SK-N-SH (cell line): ENCODE measurements at regions not wholly inside any gene's neighbourhood (a gene's known extent, or its start where the extent isn't known, plus 50 kb on each side); places are given as distances from the start of the nearest gene placed in this dataset.

Experiments
- CTCF ChIA-PET: fragments of 300-600, 350-600 bp; formaldehyde crosslinking; extraction: SDS; loops from one replicate; lab custom pipeline; 2021; lab: Yijun Ruan, JAX
- POLR2A ChIA-PET: fragments of 350-600 bp; sonication (Branson Sonifier 250); formaldehyde crosslinking; extraction: SDS; loops from one replicate; lab custom pipeline; 2020; ENCODE audit warnings: antibody characterized with exemption, inconsistent platforms; lab: Yijun Ruan, JAX
- DNase-seq: peaks from one replicate; pipeline ENCODE4 v3.0.0; 2012
- H2AFZ ChIP-seq: fragments of 200-600 bp; sonication (generic); 2 replicates; pipeline ENCODE4 v1.8.1; 2016; ENCODE audit warnings: antibody characterized with exemption, mild to moderate bottlenecking, low read depth
- H3F3A ChIP-seq: fragments of 200-600 bp; sonication (generic); replicated peaks from 2 replicates; pipeline ENCODE3; 2016; ENCODE audit warnings: antibody characterized with exemption, mild to moderate bottlenecking; ENCODE audit not compliant: insufficient read depth
- H3K27ac ChIP-seq, 2 experiments: fragments of 200-500 bp in 1 of 2; fragments of 200-600 bp in 1 of 2; sonication (Bioruptor generic) in 1 of 2; sonication (generic), shearing (Covaris generic) in 1 of 2; 2 replicates each; pipeline versions ENCODE4 v1.5.1 to v1.6.1; 2014 to 2016; ENCODE audit warnings: low read depth in 2 of 2, inconsistent platforms in 1 of 2, low read length in 1 of 2, mild to moderate bottlenecking in 1 of 2, mixed read lengths in 1 of 2
- H3K27me3 ChIP-seq: fragments of 200-600 bp; sonication (generic), shearing (Covaris generic); 2 replicates; pipeline ENCODE4 v1.6.1; 2016; ENCODE audit warnings: mixed run types; ENCODE audit not compliant: insufficient read depth
- H3K36me3 ChIP-seq, 2 experiments: fragments of 200-500 bp in 1 of 2; fragments of 200-600 bp in 1 of 2; sonication (Bioruptor generic) in 1 of 2; sonication (generic) in 1 of 2; replicated peaks in 1 of 2; 2 replicates each; pipeline versions ENCODE3 to v1.5.1; 2014 to 2016; ENCODE audit warnings: low read length in 1 of 2, mild to moderate bottlenecking in 1 of 2; ENCODE audit not compliant: insufficient read depth in 2 of 2, control insufficient read depth in 1 of 2
- H3K4me1 ChIP-seq, 2 experiments: fragments of 200-500 bp in 1 of 2; fragments of 200-600 bp in 1 of 2; sonication (Bioruptor generic) in 1 of 2; sonication (generic), shearing (Covaris generic) in 1 of 2; 2 replicates each; pipeline versions ENCODE4 v1.5.1 to v1.6.1; 2014 to 2016; ENCODE audit warnings: low read depth in 1 of 2, low read length in 1 of 2, mixed run types in 1 of 2; ENCODE audit not compliant: insufficient read depth in 2 of 2, control insufficient read depth in 1 of 2
- H3K4me2 ChIP-seq: fragments of 200-600 bp; sonication (generic), shearing (Covaris generic); 2 replicates; pipeline ENCODE4 v1.6.1; 2017; ENCODE audit warnings: mixed run types
- H3K4me3 ChIP-seq, 2 experiments: fragments of 200-500 bp in 1 of 2; fragments of 200-600 bp in 1 of 2; sonication (Bioruptor generic) in 1 of 2; sonication (generic), shearing (Covaris generic) in 1 of 2; 2 replicates each; pipeline versions ENCODE4 v1.5.1 to v1.8.1; 2014 to 2016; ENCODE audit warnings: low read depth in 2 of 2, inconsistent platforms in 1 of 2, low read length in 1 of 2, mild to moderate bottlenecking in 1 of 2, mixed read lengths in 1 of 2, moderate library complexity in 1 of 2
- H3K79me2 ChIP-seq: fragments of 200-600 bp; sonication (generic); 2 replicates; pipeline ENCODE4 v1.8.1; 2017; ENCODE audit warnings: mild to moderate bottlenecking; ENCODE audit not compliant: insufficient read depth
- H3K9ac ChIP-seq: fragments of 200-600 bp; sonication (generic); 2 replicates; pipeline ENCODE4 v1.6.1; 2017; ENCODE audit warnings: mixed run types
- H3K9me2 ChIP-seq: fragments of 200-600 bp; sonication (generic); 2 replicates; pipeline ENCODE4 v1.6.1; 2017; ENCODE audit warnings: mixed run types
- H3K9me3 ChIP-seq: fragments of 200-600 bp; sonication (generic); 2 replicates; pipeline ENCODE4 v1.6.1; 2017; ENCODE audit warnings: mixed run types, mild to moderate bottlenecking, moderate library complexity
- H4K20me1 ChIP-seq: fragments of 200-600 bp; sonication (generic); 2 replicates; pipeline ENCODE4 v1.6.1; 2017; ENCODE audit warnings: mild to moderate bottlenecking, mixed run types; ENCODE audit not compliant: insufficient read depth
- ELF1 ChIP-seq: IDR thresholded peaks from 2 replicates; pipeline ENCODE4 v1.4.0; 2012
- EP300 ChIP-seq, 2 experiments: IDR thresholded peaks; 2 replicates each; pipeline versions ENCODE4 v1.4.0 to v1.6.1; 2012; ENCODE audit warnings: borderline replicate concordance in 1 of 2, low read depth in 1 of 2, low read length in 1 of 2
- EZH2phosphoT487 ChIP-seq: fragments of 200-600 bp; sonication (generic); IDR thresholded peaks from 2 replicates; pipeline ENCODE4 v1.6.1; 2017; ENCODE audit warnings: low read depth, mixed run types, mild to moderate bottlenecking, antibody characterized with exemption, moderate library complexity, borderline replicate concordance
- FOSL2 ChIP-seq: IDR thresholded peaks from 2 replicates; pipeline ENCODE4 v1.4.0; 2012; ENCODE audit warnings: low read depth, mild to moderate bottlenecking, moderate library complexity, borderline replicate concordance
- GABPA ChIP-seq: IDR thresholded peaks from 2 replicates; pipeline ENCODE4 v1.4.0; 2012; ENCODE audit warnings: low read depth, mild to moderate bottlenecking
- GATA2 ChIP-seq: sonication (generic); formaldehyde crosslinking; IDR thresholded peaks from 2 replicates; pipeline ENCODE4 v1.5.0; 2020; ENCODE audit warnings: mild to moderate bottlenecking, missing genetic modification reagents
- MEF2A ChIP-seq: IDR thresholded peaks from 2 replicates; pipeline ENCODE4 v1.4.0; 2012; ENCODE audit warnings: low read depth, borderline replicate concordance
- MXI1 ChIP-seq: IDR thresholded peaks from 2 replicates; pipeline ENCODE4 v1.6.1; 2012; ENCODE audit warnings: mild to moderate bottlenecking, low read depth, low read length, improper control_type of control experiment
- NRF1 ChIP-seq: IDR thresholded peaks from 2 replicates; pipeline ENCODE4 v1.6.1; 2012; ENCODE audit warnings: low read depth, mild to moderate bottlenecking, low read length
- RAD21 ChIP-seq: IDR thresholded peaks from 2 replicates; pipeline ENCODE4 v1.6.1; 2012; ENCODE audit warnings: mild to moderate bottlenecking, low read length
- RCOR1 ChIP-seq: fragments of 150-350 bp; IDR thresholded peaks from 2 replicates; pipeline ENCODE4 v1.6.1; 2017; ENCODE audit warnings: antibody characterized with exemption, low read length
- RFX5 ChIP-seq: IDR thresholded peaks from 2 replicates; pipeline ENCODE4 v1.6.1; 2012; ENCODE audit warnings: mild to moderate bottlenecking, improper control_type of control experiment, low read length
- SMC3 ChIP-seq: IDR thresholded peaks from 2 replicates; pipeline ENCODE4 v1.6.1; 2012; ENCODE audit warnings: low read depth, low read length, improper control_type of control experiment
- TAF1 ChIP-seq: IDR thresholded peaks from 2 replicates; pipeline ENCODE4 v1.6.1; 2012; ENCODE audit warnings: low read depth, mild to moderate bottlenecking, low read length, moderate library complexity, borderline replicate concordance
- TEAD4 ChIP-seq: IDR thresholded peaks from 2 replicates; pipeline ENCODE4 v1.4.0; 2012; ENCODE audit warnings: mild to moderate bottlenecking, borderline replicate concordance; ENCODE audit not compliant: insufficient read depth
- WGBS: methylation state at CpG from one replicate; pipeline ENCODE4 v1.1.6; 2017; ENCODE audit warnings: low lambda C conversion rate; 5-methylcytosine and 5-hydroxymethylcytosine counted together
- TF ChIP-seq, protein P1 (sequence below): IDR thresholded peaks from 2 replicates; pipeline ENCODE4; 2012
- TF ChIP-seq, protein P2 (sequence below): IDR thresholded peaks from 2 replicates; pipeline ENCODE4 v1.6.1; 2012; ENCODE audit warnings: mild to moderate bottlenecking, low read depth, low read length, moderate library complexity

DNA sequence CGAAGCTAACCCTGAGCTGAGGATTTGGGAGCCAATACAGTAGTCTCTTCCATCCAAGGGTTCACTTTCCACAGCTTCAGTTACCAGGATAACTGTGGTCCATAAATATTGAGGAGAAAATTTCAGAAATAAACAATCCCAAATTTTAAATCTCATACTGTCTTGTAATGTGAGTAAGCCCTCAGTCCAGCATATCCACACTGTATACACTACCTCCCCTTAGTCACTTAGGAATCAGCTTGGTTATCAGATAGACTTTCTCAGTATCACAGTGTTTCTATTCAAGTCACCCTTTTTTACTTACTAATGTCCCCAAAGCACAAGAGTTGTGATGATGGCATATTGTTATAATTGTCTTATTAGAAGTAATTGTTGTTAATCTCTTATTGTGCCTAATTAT is 102.3 kb upstream of the GNG12 start:
- Histone ChIP-seq H3K9me2 (no peaks in the 10 kb centered on the region), H3K4me2 (no peak overlapping the region), H3K9me3 (no peaks in the 10 kb centered on the region), H3K4me1 (peaks cover 0 to 22% of the 10 kb centered on the region in 2 experiments; a peak in 2 of 4 replicates), H3K4me3 (no peak overlapping the region), H2AFZ (no peak overlapping the region), H3K27me3 (no peaks in the 10 kb centered on the region), H3K36me3 (peaks cover 0 to 3% of the 10 kb centered on the region in 2 experiments), H4K20me1 (no peaks in the 10 kb centered on the region), H3K9ac (no peak overlapping the region), H3K27ac (no peak overlapping the region), H3F3A (no peaks in the 10 kb centered on the region), H3K79me2 (no peaks in the 10 kb centered on the region)
- POLR2A ChIA-PET, result no interaction called here
- TF ChIP-seq NRF1 (no peak), GABPA (no peak), SMC3 (no peak), RFX5 (no peak), ELF1 (no peak), TEAD4 (no peak), MXI1 (no peak), RAD21 (no peak)
- TF ChIP-seq, protein P1, sequence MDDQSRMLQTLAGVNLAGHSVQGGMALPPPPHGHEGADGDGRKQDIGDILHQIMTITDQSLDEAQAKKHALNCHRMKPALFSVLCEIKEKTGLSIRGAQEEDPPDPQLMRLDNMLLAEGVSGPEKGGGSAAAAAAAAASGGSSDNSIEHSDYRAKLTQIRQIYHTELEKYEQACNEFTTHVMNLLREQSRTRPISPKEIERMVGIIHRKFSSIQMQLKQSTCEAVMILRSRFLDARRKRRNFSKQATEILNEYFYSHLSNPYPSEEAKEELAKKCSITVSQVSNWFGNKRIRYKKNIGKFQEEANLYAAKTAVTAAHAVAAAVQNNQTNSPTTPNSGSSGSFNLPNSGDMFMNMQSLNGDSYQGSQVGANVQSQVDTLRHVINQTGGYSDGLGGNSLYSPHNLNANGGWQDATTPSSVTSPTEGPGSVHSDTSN, result no peak
- CTCF ChIA-PET, result interaction anchor here (1.2 to 1.3 kb wide), 4 partner anchors 11 to 786 kb away, joined by 3 to 5 read pairs (median 3); no protein-coding TSS in a partner anchor
- DNase-seq, result no peak
- WGBS, result 88% methylated on average over 1 of the region's 1 CpG

DNA sequence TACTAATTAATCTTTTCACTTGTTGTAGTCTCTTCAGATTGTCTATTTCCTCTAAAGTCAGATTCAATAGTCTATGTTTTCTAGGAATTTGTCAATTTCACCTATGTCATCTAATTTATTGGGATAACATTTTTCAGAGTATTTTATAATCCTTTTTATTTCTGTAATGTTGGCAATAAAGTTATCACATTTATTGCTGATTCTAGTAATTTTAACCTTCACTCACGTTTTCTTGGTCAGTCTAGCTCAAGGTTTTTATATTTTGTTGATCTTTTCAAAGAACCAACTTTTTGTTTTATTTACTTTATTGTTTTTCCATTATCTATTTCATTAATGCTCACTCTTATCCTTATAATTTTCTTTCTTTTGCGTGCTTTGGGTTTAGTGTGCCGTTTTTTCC is 97.9 kb upstream of the GNG12 start:
- Histone ChIP-seq H3K9me3 (no peaks in the 10 kb centered on the region), H3K9me2 (no peaks in the 10 kb centered on the region), H3K79me2 (no peaks in the 10 kb centered on the region), H3K4me1 (no peaks in the 10 kb centered on the region; a peak in 1 of 4 replicates), H3F3A (no peaks in the 10 kb centered on the region), H3K27me3 (no peaks in the 10 kb centered on the region), H2AFZ (no peak overlapping the region), H3K4me3 (no peak overlapping the region), H3K36me3 (peaks cover 0 to 3% of the 10 kb centered on the region in 2 experiments), H4K20me1 (no peaks in the 10 kb centered on the region), H3K9ac (no peak overlapping the region), H3K4me2 (no peak overlapping the region)
- CTCF ChIA-PET, result no interaction called here
- no peak for DNase-seq
- WGBS, result 90% methylated on average over 3 of the region's 3 CpGs
- TF ChIP-seq MEF2A, result no peak
- no peak for TF ChIP-seq GATA2 (CRISPR knock-in tag)
- no peak for TF ChIP-seq NRF1
- no peak for TF ChIP-seq EP300 (IDR thresholded peaks at IDR 0.05; ENCODE audit: borderline replicate concordance in 1 of 2, low read depth in 1 of 2, low read length in 1 of 2)
- TF ChIP-seq EZH2phosphoT487, result no peak
- no peak for TF ChIP-seq FOSL2
- TF ChIP-seq RCOR1, result no peak
- TF ChIP-seq, protein P2, sequence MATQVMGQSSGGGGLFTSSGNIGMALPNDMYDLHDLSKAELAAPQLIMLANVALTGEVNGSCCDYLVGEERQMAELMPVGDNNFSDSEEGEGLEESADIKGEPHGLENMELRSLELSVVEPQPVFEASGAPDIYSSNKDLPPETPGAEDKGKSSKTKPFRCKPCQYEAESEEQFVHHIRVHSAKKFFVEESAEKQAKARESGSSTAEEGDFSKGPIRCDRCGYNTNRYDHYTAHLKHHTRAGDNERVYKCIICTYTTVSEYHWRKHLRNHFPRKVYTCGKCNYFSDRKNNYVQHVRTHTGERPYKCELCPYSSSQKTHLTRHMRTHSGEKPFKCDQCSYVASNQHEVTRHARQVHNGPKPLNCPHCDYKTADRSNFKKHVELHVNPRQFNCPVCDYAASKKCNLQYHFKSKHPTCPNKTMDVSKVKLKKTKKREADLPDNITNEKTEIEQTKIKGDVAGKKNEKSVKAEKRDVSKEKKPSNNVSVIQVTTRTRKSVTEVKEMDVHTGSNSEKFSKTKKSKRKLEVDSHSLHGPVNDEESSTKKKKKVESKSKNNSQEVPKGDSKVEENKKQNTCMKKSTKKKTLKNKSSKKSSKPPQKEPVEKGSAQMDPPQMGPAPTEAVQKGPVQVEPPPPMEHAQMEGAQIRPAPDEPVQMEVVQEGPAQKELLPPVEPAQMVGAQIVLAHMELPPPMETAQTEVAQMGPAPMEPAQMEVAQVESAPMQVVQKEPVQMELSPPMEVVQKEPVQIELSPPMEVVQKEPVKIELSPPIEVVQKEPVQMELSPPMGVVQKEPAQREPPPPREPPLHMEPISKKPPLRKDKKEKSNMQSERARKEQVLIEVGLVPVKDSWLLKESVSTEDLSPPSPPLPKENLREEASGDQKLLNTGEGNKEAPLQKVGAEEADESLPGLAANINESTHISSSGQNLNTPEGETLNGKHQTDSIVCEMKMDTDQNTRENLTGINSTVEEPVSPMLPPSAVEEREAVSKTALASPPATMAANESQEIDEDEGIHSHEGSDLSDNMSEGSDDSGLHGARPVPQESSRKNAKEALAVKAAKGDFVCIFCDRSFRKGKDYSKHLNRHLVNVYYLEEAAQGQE, result no peak
- TF ChIP-seq, protein P1, result no peak
- no peak for TF ChIP-seq TAF1
- TF ChIP-seq, all 33 proteins: peak for 0
- POLR2A ChIA-PET, result no interaction called here
- H3K27ac ChIP-seq, result no peak overlapping the region
